HepG2 (cell line): ENCODE measurements at regions not wholly inside any gene's neighbourhood (a gene's known extent, or its start where the extent isn't known, plus 50 kb on each side); places are given as distances from the start of the nearest gene placed in this dataset.

Experiments used
- ATAC-seq: fragments of 200-7000 bp; cut with Tn5 transposase; 3 replicates; pipeline ENCODE4 v1.9.1; 2020; ENCODE audit warnings: mild to moderate bottlenecking, moderate library complexity
- BruUV-seq: library from RNA; stranded (reverse); fragments of 400-500 nt; replicated peaks from 2 replicates; lab custom pipeline; 2021; lab: Mats Ljungman, UMichigan
- CTCF ChIA-PET: fragments of 300-600 bp; formaldehyde crosslinking; extraction: SDS; loops from one replicate; lab custom pipeline; 2021; ENCODE audit warnings: low total read pairs, inconsistent platforms, low intra/inter-chr PET ratio; lab: Yijun Ruan, JAX
- POLR2A ChIA-PET: fragments of 350-600 bp; sonication (Branson Sonifier 250); formaldehyde crosslinking; loops from one replicate; lab custom pipeline; 2020; ENCODE audit warnings: antibody characterized with exemption, inconsistent platforms; lab: Yijun Ruan, JAX
- DNase-seq: peaks from one replicate; pipeline ENCODE4 v3.0.0-alpha.2; 2015; ENCODE audit warnings: low spot score
- FAIRE-seq: peaks from 3 replicates; lab custom pipeline; 2011; peaks lifted over from hg19 to GRCh38; lab: Jason Lieb, UNC
- H2AFZ ChIP-seq: one replicate; pipeline ENCODE4 v1.6.1; 2011; ENCODE audit warnings: low read length, inconsistent platforms
- H3K27ac ChIP-seq: fragments of 300-600 bp; 3 replicates; pipeline ENCODE4 v1.8.0; 2011; ENCODE audit warnings: mixed run types, mild to moderate bottlenecking, mixed read lengths, low read length, inconsistent platforms; ENCODE audit not compliant: insufficient read depth; ENCODE audit errors: extremely low read length
- H3K27me3 ChIP-seq, 2 experiments: fragments of 200-600 bp in 1 of 2; 2 replicates in 1 of 2; 3 replicates in 1 of 2; pipeline versions ENCODE4 v1.6.0 to v1.8.0; 2011; ENCODE audit warnings: low read length in 2 of 2, mild to moderate bottlenecking in 2 of 2, moderate library complexity in 2 of 2, inconsistent platforms in 1 of 2; ENCODE audit not compliant: insufficient read depth in 2 of 2, control insufficient read depth in 1 of 2
- H3K36me3 ChIP-seq, 2 experiments: fragments of 200-600 bp in 1 of 2; replicated peaks in 1 of 2; 2 replicates in 1 of 2; 3 replicates in 1 of 2; pipeline versions ENCODE4 v1.5.1 to v1.8.0; 2011; ENCODE audit warnings: low read length in 2 of 2, inconsistent platforms in 1 of 2; ENCODE audit not compliant: insufficient read depth in 2 of 2, control insufficient read depth in 1 of 2
- H3K4me1 ChIP-seq: 2 replicates; pipeline ENCODE4 v1.5.1; 2012; ENCODE audit warnings: low read length, inconsistent platforms; ENCODE audit not compliant: insufficient read depth
- H3K4me2 ChIP-seq: 2 replicates; pipeline ENCODE4 v1.6.0; 2011; ENCODE audit warnings: low read depth, low read length, inconsistent platforms
- H3K4me3 ChIP-seq, 3 experiments: fragments of 200-600 bp in 1 of 3; sonication (generic), shearing (Covaris generic) in 1 of 3; replicated peaks in 1 of 3; 2 replicates each; pipeline ENCODE4 v1.5.1; 2011 to 2016; ENCODE audit warnings: low read length in 3 of 3, inconsistent platforms in 2 of 3, low read depth in 2 of 3, mild to moderate bottlenecking in 2 of 3, control low read depth in 1 of 3, mixed read lengths in 1 of 3; ENCODE audit not compliant: insufficient read depth in 1 of 3
- H3K79me2 ChIP-seq: one replicate; pipeline ENCODE4 v1.6.1; 2011; ENCODE audit warnings: low read length, inconsistent platforms; ENCODE audit not compliant: insufficient read depth
- H3K9ac ChIP-seq: 2 replicates; pipeline ENCODE4 v1.6.0; 2011; ENCODE audit warnings: mild to moderate bottlenecking, low read depth, low read length, inconsistent platforms; ENCODE audit not compliant: insufficient read depth
- H3K9me3 ChIP-seq: 2 replicates; pipeline ENCODE4 v1.5.1; 2012; ENCODE audit warnings: mild to moderate bottlenecking, low read length
- H4K20me1 ChIP-seq: 2 replicates; pipeline ENCODE4 v1.6.0; 2011; ENCODE audit warnings: inconsistent platforms, mild to moderate bottlenecking, low read length, moderate library complexity; ENCODE audit not compliant: insufficient read depth
- ATF7-NPFF ChIP-seq: sonication (generic); formaldehyde crosslinking; IDR thresholded peaks from 2 replicates; pipeline ENCODE4 v1.8.1; 2023; ENCODE audit warnings: mild to moderate bottlenecking, low read depth, missing genetic modification reagents, moderate library complexity
- DMTF1 ChIP-seq: sonication (generic); formaldehyde crosslinking; IDR thresholded peaks from 2 replicates; pipeline ENCODE4 v1.4.0; 2020; ENCODE audit warnings: mild to moderate bottlenecking, missing genetic modification reagents
- E2F1 ChIP-seq: sonication (generic); formaldehyde crosslinking; IDR thresholded peaks from 2 replicates; pipeline ENCODE4 v1.5.0; 2020; ENCODE audit warnings: missing genetic modification reagents
- IKZF4 ChIP-seq: sonication (generic); formaldehyde crosslinking; IDR thresholded peaks from 2 replicates; pipeline ENCODE4 v1.5.1; 2020; ENCODE audit warnings: borderline replicate concordance, mild to moderate bottlenecking, low read depth, missing genetic modification reagents; ENCODE audit errors: not compliant biosample characterization
- MAZ ChIP-seq, 2 experiments: sonication (generic) in 1 of 2; formaldehyde crosslinking in 1 of 2; IDR thresholded peaks; 2 replicates each; pipeline versions ENCODE4 v1.5.0 to v1.6.1; 2012 to 2020; ENCODE audit warnings: low read depth in 2 of 2, mild to moderate bottlenecking in 2 of 2, borderline replicate concordance in 1 of 2, improper control_type of control experiment in 1 of 2, low read length in 1 of 2, missing genetic modification reagents in 1 of 2, moderate library complexity in 1 of 2
- MED13 ChIP-seq: sonication (generic); formaldehyde crosslinking; IDR thresholded peaks from 2 replicates; pipeline ENCODE4 v1.5.0; 2020; ENCODE audit warnings: missing genetic modification reagents
- REXO4 ChIP-seq: sonication (generic); formaldehyde crosslinking; IDR thresholded peaks from 2 replicates; pipeline ENCODE4 v1.8.0; 2022; ENCODE audit warnings: missing genetic modification reagents, mild to moderate bottlenecking, borderline replicate concordance
- SALL1 ChIP-seq: sonication (generic); formaldehyde crosslinking; IDR thresholded peaks from 2 replicates; pipeline ENCODE4 v1.8.0; 2022; ENCODE audit warnings: mild to moderate bottlenecking, missing genetic modification reagents
- SRSF1 ChIP-seq: fragments of 200-400 bp; formaldehyde crosslinking; optimal IDR thresholded peaks from 2 replicates; pipeline ENCODE3; 2017; ENCODE audit warnings: mild to moderate bottlenecking, low read depth, low read length, moderate library complexity
- ZNF3 ChIP-seq: IDR thresholded peaks from 2 replicates; pipeline ENCODE4 v1.7.0; 2017; ENCODE audit warnings: inconsistent platforms
- ZNF354B ChIP-seq: sonication (generic); formaldehyde crosslinking; IDR thresholded peaks from 2 replicates; pipeline ENCODE4 v1.8.0; 2022; ENCODE audit warnings: mild to moderate bottlenecking, missing genetic modification reagents
- ZNF503 ChIP-seq: sonication (generic); formaldehyde crosslinking; IDR thresholded peaks from 2 replicates; pipeline ENCODE4 v1.4.0; 2020; ENCODE audit warnings: missing genetic modification reagents
- ZNF605 ChIP-seq: sonication (generic); formaldehyde crosslinking; IDR thresholded peaks from 2 replicates; pipeline ENCODE4 v1.8.0; 2022; ENCODE audit warnings: mild to moderate bottlenecking, missing genetic modification reagents
- ZNF749 ChIP-seq: sonication (generic); formaldehyde crosslinking; IDR thresholded peaks from 2 replicates; pipeline ENCODE4 v1.8.0; 2022; ENCODE audit warnings: mild to moderate bottlenecking, missing genetic modification reagents, moderate library complexity, borderline replicate concordance
- ZNF770 ChIP-seq: sonication (generic); formaldehyde crosslinking; IDR thresholded peaks from 2 replicates; pipeline ENCODE4 v1.5.0; 2020; ENCODE audit warnings: mild to moderate bottlenecking, missing genetic modification reagents
- WGBS: methylation state at CpG from one replicate; pipeline ENCODE4 v1.1.6; 2017; ENCODE audit warnings: low lambda C conversion rate; 5-methylcytosine and 5-hydroxymethylcytosine counted together
- in situ Hi-C: cut with HindIII; loops from 2 replicates; pipeline ENCODE4 v1.10.0; 2017; ENCODE audit warnings: low pct_unique_long_range_greater_than_20kb; ENCODE audit not compliant: extremely low pct_ligation_motif_present
- intact Hi-C: fragments of 100-400 bp; cut with micrococcal nuclease; formaldehyde crosslinking; loops from one replicate; pipeline ENCODE4 v1.10.0; 2022; ENCODE audit not compliant: unreplicated experiment

- TF ChIP-seq E2F1 (CRISPR knock-in tag) (no peak), MAZ (IDR thresholded peaks at IDR 0.05; ENCODE audit: borderline replicate concordance, low read depth, low read length) (no peak), MAZ (CRISPR knock-in tag; IDR thresholded peaks at IDR 0.05; ENCODE audit: low read depth) (no peak), ZNF503 (CRISPR knock-in tag) (no peak)
Measured at GRCh38 chr6:92196325-92196724, 1223.0 kb downstream of the EPHA7 start (continued).

DNA sequence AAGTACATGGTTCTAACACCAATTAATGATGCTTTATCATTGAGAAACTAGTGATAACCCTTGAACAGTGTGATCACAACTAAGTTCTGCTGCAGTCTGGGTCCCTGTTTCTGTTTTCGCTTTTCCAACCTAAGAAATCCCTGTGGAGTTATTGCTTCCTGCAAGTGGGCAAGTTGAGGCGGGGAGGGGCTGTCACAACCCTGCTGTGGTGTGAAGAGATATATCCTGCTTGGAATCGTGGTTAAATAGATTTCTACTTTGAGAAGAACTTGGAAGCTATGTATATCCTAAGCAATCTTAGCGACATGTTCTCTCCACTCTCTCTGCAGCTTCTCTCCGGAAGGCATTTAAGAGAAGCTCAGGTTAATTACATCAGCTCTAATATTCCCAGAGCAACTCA lies 1223.6 kb downstream of the EPHA7 start:
- ChIA-PET POLR2A (no interaction called here), CTCF (no interaction called here)
- H3K27ac ChIP-seq: no peak overlapping the region
- no peak for DNase-seq
- in situ Hi-C loops (no loop called here), intact Hi-C loops (no loop called here)
- no peaks in the 10 kb centered on the region for H4K20me1 ChIP-seq
- no peak overlapping the region for H2AFZ ChIP-seq
- no peak overlapping the region for H3K4me2 ChIP-seq
- ATAC-seq: no peak
- H3K4me1 ChIP-seq: no peaks in the 10 kb centered on the region
- H3K36me3 ChIP-seq: no peaks in the 10 kb centered on the region
- H3K79me2 ChIP-seq: no peaks in the 10 kb centered on the region
- no peaks in the 10 kb centered on the region for H3K27me3 ChIP-seq
- no peak for FAIRE-seq
- BruUV-seq: no TSS peak
- H3K4me3 ChIP-seq: no peak overlapping the region
- peaks cover 10% of the 10 kb centered on the region for H3K9me3 ChIP-seq
- WGBS: 25% methylated on average over 5 of the region's 5 CpGs
- no peak overlapping the region for H3K9ac ChIP-seq
- TF ChIP-seq ZNF354B (no peak), REXO4 (CRISPR knock-in tag) (no peak), ZNF749 (CRISPR knock-in tag) (no peak), ATF7-NPFF (CRISPR knock-in tag) (no peak), DMTF1 (CRISPR knock-in tag) (no peak), ZNF605 (CRISPR knock-in tag) (no peak), SRSF1 (no peak), IKZF4 (CRISPR knock-in tag) (no peak), SALL1 (CRISPR knock-in tag) (no peak), ZNF770 (no peak), ZNF3 (CRISPR knock-in tag) (no peak), MED13 (CRISPR knock-in tag) (no peak)
